Liver (tissue), 8 donors: ENCODE measurements at regions not wholly inside any gene's neighbourhood (a gene's known extent, or its start where the extent isn't known, plus 50 kb on each side); places are given as distances from the start of the nearest gene placed in this dataset.

Experiments
- DNase-seq: peaks from one replicate; pipeline ENCODE4 v3.0.0-alpha.2; 2017; ENCODE audit warnings: low spot score
- H3K27ac ChIP-seq, 2 donors: one replicate each; pipeline ENCODE4 v1.7.0; 2013; ENCODE audit warnings: inconsistent platforms in 2 of 2, low read length in 2 of 2, control low read depth in 1 of 2, low read depth in 1 of 2, mild to moderate bottlenecking in 1 of 2
- H3K27me3 ChIP-seq, 4 donors: one replicate each; pipeline versions ENCODE4 v1.6.1 to v1.7.0; 2013; ENCODE audit warnings: low read length in 3 of 4, inconsistent platforms in 1 of 4, mild to moderate bottlenecking in 1 of 4, moderate library complexity in 1 of 4; ENCODE audit not compliant: control insufficient read depth in 4 of 4, insufficient read depth in 4 of 4
- H3K36me3 ChIP-seq, 4 donors: one replicate each; pipeline versions ENCODE4 v1.6.1 to v1.7.0; 2013; ENCODE audit warnings: low read length in 3 of 4, mild to moderate bottlenecking in 3 of 4, low read depth in 1 of 4, moderate library complexity in 1 of 4; ENCODE audit not compliant: control insufficient read depth in 4 of 4, insufficient read depth in 3 of 4
- H3K4me1 ChIP-seq, 4 donors: one replicate each; pipeline versions ENCODE4 v1.6.1 to v1.7.0; 2013; ENCODE audit warnings: low read length in 3 of 4, mild to moderate bottlenecking in 3 of 4, moderate library complexity in 1 of 4; ENCODE audit not compliant: control insufficient read depth in 4 of 4, insufficient read depth in 4 of 4
- H3K4me3 ChIP-seq, 3 donors: one replicate each; pipeline versions ENCODE4 v1.6.1 to v1.7.0; 2013; ENCODE audit warnings: low read length in 3 of 3, control low read depth in 1 of 3, low read depth in 1 of 3, mild to moderate bottlenecking in 1 of 3
- H3K9ac ChIP-seq, 2 donors: one replicate each; pipeline ENCODE4 v1.7.0; 2013; ENCODE audit warnings: low read length in 2 of 2, mild to moderate bottlenecking in 2 of 2, moderate library complexity in 2 of 2, control low read depth in 1 of 2, low read depth in 1 of 2
- H3K9me3 ChIP-seq, 4 donors: one replicate each; pipeline versions ENCODE4 v1.6.1 to v1.7.0; 2013; ENCODE audit warnings: low read length in 3 of 4; ENCODE audit not compliant: control insufficient read depth in 4 of 4
- CTCF ChIP-seq: fragments of 150-350 bp; IDR thresholded peaks from 2 replicates; pipeline ENCODE4 v1.5.1; 2017; ENCODE audit warnings: improper control_type of control experiment, low read depth, low read length; ENCODE audit not compliant: missing input control
- FOXA1 ChIP-seq: IDR thresholded peaks from 2 replicates; pipeline ENCODE4 v1.6.1; 2016; ENCODE audit warnings: antibody characterized with exemption
- FOXA2 ChIP-seq: IDR thresholded peaks from 2 replicates; pipeline ENCODE4 v1.6.1; 2016; ENCODE audit warnings: antibody characterized with exemption
- HNF4A ChIP-seq, 2 donors: conservative IDR thresholded peaks; 2 replicates each; pipeline ENCODE4 v1.6.1; 2016; ENCODE audit warnings: antibody characterized with exemption in 2 of 2, mild to moderate bottlenecking in 2 of 2
- JUND ChIP-seq, 2 donors: IDR thresholded peaks; 2 replicates each; pipeline ENCODE4 v1.6.1; 2016; ENCODE audit warnings: antibody characterized with exemption in 2 of 2
- YY1 ChIP-seq: IDR thresholded peaks from 2 replicates; pipeline ENCODE4 v1.6.1; 2016; ENCODE audit warnings: antibody characterized with exemption, mild to moderate bottlenecking
- ZBTB33 ChIP-seq: IDR thresholded peaks from 2 replicates; pipeline ENCODE4 v1.6.1; 2016; ENCODE audit warnings: antibody characterized with exemption
- WGBS: extraction: QIAGEN DNeasy Blood & Tissue Kit; methylation state at CpG from one replicate; pipeline ENCODE4 v1.1.7; 2013; 5-methylcytosine and 5-hydroxymethylcytosine counted together
- TF ChIP-seq, protein P1 (sequence below): IDR thresholded peaks from 2 replicates; pipeline ENCODE4 v1.6.1; 2016; ENCODE audit warnings: antibody characterized with exemption
- donor health status: healthy.
- donor health status: healthy.
- donor health status: healthy.
- donor health status: healthy.
- donor health status: healthy.

DNA sequence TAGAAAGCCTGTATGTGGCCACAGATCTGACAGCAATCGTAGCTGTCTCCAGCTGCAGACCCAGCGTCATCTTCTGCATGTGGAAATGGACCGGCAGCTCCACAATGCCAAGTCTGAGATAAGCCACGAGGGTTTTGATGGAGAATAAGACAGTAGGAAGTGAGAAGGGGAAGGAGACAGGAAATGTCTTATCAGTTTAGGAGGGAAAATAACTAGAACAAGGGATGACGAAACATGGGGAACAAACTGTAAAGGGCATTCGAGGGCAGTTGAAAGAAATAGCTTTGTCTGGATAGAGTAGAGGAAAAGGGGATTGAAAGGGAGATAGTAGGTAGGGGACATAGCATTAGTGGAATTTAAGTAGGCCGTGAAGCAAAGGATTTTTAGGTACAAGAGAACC, 74.0 kb upstream of the CTTNBP2NL start:
- TF ChIP-seq JUND (IDR thresholded peaks at IDR 0.05), result no peak
- TF ChIP-seq YY1, result no peak
- TF ChIP-seq HNF4A (conservative IDR thresholded peaks at IDR 0.05), result no peak
- TF ChIP-seq CTCF, result no peak
- no peak for TF ChIP-seq FOXA1
- TF ChIP-seq FOXA2, result no peak
- no peak for TF ChIP-seq ZBTB33
- H3K4me3 ChIP-seq, result no peak overlapping the region
- peaks cover 0 to 3% (median 0%) of the 10 kb centered on the region in 4 donors for H3K4me1 ChIP-seq
- DNase-seq, result no peak
- no peaks in the 10 kb centered on the region for H3K9me3 ChIP-seq
- H3K36me3 ChIP-seq, result no peaks in the 10 kb centered on the region
- peaks cover 0 to 4% (median 0%) of the 10 kb centered on the region in 4 donors for H3K27me3 ChIP-seq
- no peak overlapping the region for H3K9ac ChIP-seq
- 56% methylated on average over 7 of the region's 7 CpGs for WGBS
- no peak overlapping the region for H3K27ac ChIP-seq

GRCh38 chr1:112322983-112323678, 72.9 kb upstream of the CTTNBP2NL start:
- Histone ChIP-seq H3K9ac (no peak overlapping the region), H3K9me3 (no peaks in the 10 kb centered on the region), H3K27me3 (peaks cover 0 to 4% (median 0%) of the 10 kb centered on the region in 4 donors), H3K27ac (no peak overlapping the region), H3K36me3 (no peaks in the 10 kb centered on the region), H3K4me3 (no peak overlapping the region), H3K4me1 (no peaks in the 10 kb centered on the region)
- no peak for DNase-seq
- TF ChIP-seq, protein P1, sequence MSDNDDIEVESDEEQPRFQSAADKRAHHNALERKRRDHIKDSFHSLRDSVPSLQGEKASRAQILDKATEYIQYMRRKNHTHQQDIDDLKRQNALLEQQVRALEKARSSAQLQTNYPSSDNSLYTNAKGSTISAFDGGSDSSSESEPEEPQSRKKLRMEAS, result no peak
- 80% methylated on average over 4 of the region's 4 CpGs for WGBS

DNA sequence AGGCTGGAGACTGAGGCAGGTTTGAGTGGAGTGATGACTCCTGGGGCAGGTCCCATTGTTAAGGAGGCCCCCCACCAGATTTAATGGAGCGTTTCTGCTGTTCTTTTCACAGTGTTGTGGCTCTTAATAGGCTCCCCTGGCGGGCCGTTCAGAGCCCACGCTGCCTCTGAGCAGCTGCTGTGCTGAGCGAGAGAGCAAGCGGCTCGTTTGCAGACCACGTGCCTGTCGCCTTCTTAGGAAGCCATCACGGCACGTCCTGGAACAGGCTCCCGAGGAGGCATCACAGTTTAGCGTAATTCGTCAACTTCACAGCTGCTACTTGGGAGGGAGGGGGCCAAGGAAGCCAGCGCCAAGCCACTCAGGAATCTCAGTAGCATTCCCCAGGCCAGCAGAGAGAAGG, 70.5 kb upstream of the CTTNBP2NL start:
- H3K9ac ChIP-seq, result no peak overlapping the region
- 43% methylated on average over 15 of the region's 15 CpGs for WGBS
- DNase-seq, result no peak
- TF ChIP-seq CTCF, result no peak
- peaks cover 0 to 4% (median 0%) of the 10 kb centered on the region in 4 donors for H3K27me3 ChIP-seq
- H3K4me1 ChIP-seq, result no peaks in the 10 kb centered on the region
- no peaks in the 10 kb centered on the region for H3K36me3 ChIP-seq
- no peaks in the 10 kb centered on the region for H3K9me3 ChIP-seq
- H3K4me3 ChIP-seq, result no peak overlapping the region
- no peak overlapping the region for H3K27ac ChIP-seq
